22Rv1 (cell line): ENCODE measurements at regions not wholly inside any gene's neighbourhood (a gene's known extent, or its start where the extent isn't known, plus 50 kb on each side); places are given as distances from the start of the nearest gene placed in this dataset.

Experiments used
- ZFX ChIP-seq: fragments of 450-650 bp; IDR thresholded peaks from 2 replicates; pipeline ENCODE4 v1.6.1; 2017; ENCODE audit warnings: antibody characterized with exemption, borderline replicate concordance
- TF ChIP-seq, protein P1 (sequence below): fragments of 450-650 bp; IDR thresholded peaks from 2 replicates; pipeline ENCODE4 v1.5.1; 2017; ENCODE audit warnings: mild to moderate bottlenecking

DNA sequence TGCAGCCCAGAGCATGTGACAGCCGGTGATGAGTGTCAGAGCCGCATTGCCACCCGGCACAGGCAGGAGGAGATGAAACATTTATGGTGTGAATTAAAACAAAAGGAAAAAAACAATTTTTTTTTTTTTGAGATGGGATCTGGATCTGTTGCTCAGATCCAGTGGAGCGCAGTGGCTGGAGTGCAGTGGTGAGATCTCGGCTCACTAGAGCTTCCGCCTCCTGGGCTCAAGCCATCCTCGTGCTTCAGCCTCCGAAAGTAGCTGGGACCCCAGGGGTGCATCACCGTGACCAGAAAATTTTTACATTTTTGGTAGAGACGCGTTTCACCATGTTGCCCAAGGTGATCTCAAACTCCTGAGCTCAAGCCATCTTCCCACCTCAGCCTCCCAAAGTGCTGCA, 182.1 kb upstream of the SALL3 start:
- TF ChIP-seq, protein P1, sequence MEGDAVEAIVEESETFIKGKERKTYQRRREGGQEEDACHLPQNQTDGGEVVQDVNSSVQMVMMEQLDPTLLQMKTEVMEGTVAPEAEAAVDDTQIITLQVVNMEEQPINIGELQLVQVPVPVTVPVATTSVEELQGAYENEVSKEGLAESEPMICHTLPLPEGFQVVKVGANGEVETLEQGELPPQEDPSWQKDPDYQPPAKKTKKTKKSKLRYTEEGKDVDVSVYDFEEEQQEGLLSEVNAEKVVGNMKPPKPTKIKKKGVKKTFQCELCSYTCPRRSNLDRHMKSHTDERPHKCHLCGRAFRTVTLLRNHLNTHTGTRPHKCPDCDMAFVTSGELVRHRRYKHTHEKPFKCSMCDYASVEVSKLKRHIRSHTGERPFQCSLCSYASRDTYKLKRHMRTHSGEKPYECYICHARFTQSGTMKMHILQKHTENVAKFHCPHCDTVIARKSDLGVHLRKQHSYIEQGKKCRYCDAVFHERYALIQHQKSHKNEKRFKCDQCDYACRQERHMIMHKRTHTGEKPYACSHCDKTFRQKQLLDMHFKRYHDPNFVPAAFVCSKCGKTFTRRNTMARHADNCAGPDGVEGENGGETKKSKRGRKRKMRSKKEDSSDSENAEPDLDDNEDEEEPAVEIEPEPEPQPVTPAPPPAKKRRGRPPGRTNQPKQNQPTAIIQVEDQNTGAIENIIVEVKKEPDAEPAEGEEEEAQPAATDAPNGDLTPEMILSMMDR = no peak
- TF ChIP-seq ZFX = no peak
